ENCODE measurements at regions not wholly inside any gene's neighbourhood (a gene's known extent, or its start where the extent isn't known, plus 50 kb on each side); places are given as distances from the start of the nearest gene placed in this dataset.
A peak's percentile ranks its signal among the peaks of the same experiment; 100 is the strongest.

GRCh38 chrX:125757794-125758564 is 408.1 kb downstream of the DCAF12L2 start:
- TF ChIP-seq POLR2A (IDR thresholded peaks at IDR 0.05; ENCODE audit: low read depth, low read length), result no peak
- FAIRE-seq (no peak), DNase-seq (ENCODE audit: insufficient read length, low spot score) (peak; percentile 4)

GRCh38 chrX:125758819-125759218 is 407.3 kb downstream of the DCAF12L2 start:
- DNase-seq (ENCODE audit: insufficient read length, low spot score) (no peak), FAIRE-seq (no peak)
- no peak for TF ChIP-seq POLR2A (IDR thresholded peaks at IDR 0.05; ENCODE audit: low read depth, low read length)

- FAIRE-seq, result no peak
- no peak for DNase-seq (ENCODE audit: insufficient read length, low spot score)
- no peak for TF ChIP-seq POLR2A (IDR thresholded peaks at IDR 0.05; ENCODE audit: low read depth, low read length)
These were observed 403.1 kb downstream of the DCAF12L2 start for GRCh38 chrX:125762954-125763353.

GRCh38 chrX:125765347-125765746 is 400.7 kb downstream of the DCAF12L2 start:
- no peak for TF ChIP-seq POLR2A (IDR thresholded peaks at IDR 0.05; ENCODE audit: low read depth, low read length)
- FAIRE-seq, result no peak
- no peak for DNase-seq (ENCODE audit: insufficient read length, low spot score)

- FAIRE-seq (no peak), DNase-seq (ENCODE audit: insufficient read length, low spot score) (no peak)
- no peak for TF ChIP-seq POLR2A (IDR thresholded peaks at IDR 0.05; ENCODE audit: low read depth, low read length)
These were observed 396.5 kb downstream of the DCAF12L2 start for GRCh38 chrX:125769628-125770027.

- no peak for FAIRE-seq
- DNase-seq (ENCODE audit: insufficient read length, low spot score), result no peak
- TF ChIP-seq POLR2A (IDR thresholded peaks at IDR 0.05; ENCODE audit: low read depth, low read length), result no peak
These were observed 387.8 kb downstream of the DCAF12L2 start for GRCh38 chrX:125778261-125778660.

DNA sequence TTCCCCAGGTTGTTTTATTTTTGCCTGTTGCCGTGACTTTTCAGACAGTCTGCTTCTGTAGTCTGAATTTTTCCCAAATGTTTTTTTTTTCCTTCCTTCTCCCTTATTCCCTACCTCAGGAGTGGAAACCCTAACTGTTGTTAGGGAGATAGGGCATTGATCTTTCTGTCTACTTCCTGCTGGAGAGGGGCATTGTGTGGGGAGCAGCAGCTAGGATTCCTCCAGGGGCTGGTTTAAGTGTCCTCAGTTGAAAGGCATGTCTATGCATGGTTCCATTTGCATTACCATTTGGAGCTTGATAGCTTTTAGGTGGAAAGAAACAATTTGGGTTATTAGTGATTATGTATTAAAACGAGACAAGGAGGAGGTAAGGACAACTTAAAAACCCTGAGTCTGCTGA is 383.9 kb downstream of the DCAF12L2 start:
- FAIRE-seq (no peak), DNase-seq (ENCODE audit: insufficient read length, low spot score) (no peak)
- TF ChIP-seq POLR2A (IDR thresholded peaks at IDR 0.05; ENCODE audit: low read depth, low read length), result no peak

- no peak for TF ChIP-seq POLR2A (IDR thresholded peaks at IDR 0.05; ENCODE audit: low read depth, low read length)
- DNase-seq (ENCODE audit: insufficient read length, low spot score) (no peak), FAIRE-seq (no peak)
These were observed 379.8 kb downstream of the DCAF12L2 start for GRCh38 chrX:125786316-125786715.

DNA sequence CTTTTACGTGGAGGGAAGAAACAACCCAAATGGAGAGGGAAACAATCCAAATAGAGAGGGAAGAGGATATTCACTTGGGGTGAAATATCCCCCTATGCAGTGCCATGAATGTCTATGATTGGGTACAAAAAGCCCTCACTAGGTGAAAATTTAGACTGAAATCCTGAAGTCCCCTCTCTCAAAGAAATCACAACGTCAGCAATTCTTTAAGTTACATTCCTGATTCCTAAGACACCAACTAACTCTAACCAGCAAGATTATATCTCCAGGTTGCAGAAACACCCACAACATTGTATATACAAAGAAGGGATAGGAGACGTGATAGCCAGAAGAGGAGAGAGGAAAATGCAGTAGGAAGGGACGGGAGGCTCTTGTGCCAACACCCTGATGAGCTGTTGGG is 374.3 kb downstream of the DCAF12L2 start:
- no peak for DNase-seq (ENCODE audit: insufficient read length, low spot score)
- TF ChIP-seq POLR2A (IDR thresholded peaks at IDR 0.05; ENCODE audit: low read depth, low read length), result no peak
- no peak for FAIRE-seq

DNA sequence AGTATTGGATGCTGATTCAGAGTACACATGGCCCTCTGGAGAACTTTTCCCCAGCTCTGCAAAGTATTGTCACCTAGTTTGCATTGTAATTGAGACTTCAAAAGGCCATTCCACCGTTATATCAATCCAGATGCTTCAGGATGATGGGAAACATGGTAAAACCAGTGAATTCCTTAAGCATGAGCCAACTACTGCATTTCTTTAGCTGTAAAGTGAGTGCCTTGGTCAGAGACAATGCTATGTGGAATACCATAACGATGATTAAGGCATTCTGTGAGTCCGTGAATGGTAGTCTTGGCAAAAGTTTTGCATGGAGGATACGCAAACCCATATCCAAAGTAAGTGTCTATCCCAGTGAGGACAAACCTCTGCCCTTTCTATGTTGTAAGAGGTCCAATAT is 355.2 kb downstream of the DCAF12L2 start:
- DNase-seq (ENCODE audit: insufficient read length, low spot score), result no peak
- FAIRE-seq, result no peak
- TF ChIP-seq POLR2A (IDR thresholded peaks at IDR 0.05; ENCODE audit: low read depth, low read length), result no peak

DNA sequence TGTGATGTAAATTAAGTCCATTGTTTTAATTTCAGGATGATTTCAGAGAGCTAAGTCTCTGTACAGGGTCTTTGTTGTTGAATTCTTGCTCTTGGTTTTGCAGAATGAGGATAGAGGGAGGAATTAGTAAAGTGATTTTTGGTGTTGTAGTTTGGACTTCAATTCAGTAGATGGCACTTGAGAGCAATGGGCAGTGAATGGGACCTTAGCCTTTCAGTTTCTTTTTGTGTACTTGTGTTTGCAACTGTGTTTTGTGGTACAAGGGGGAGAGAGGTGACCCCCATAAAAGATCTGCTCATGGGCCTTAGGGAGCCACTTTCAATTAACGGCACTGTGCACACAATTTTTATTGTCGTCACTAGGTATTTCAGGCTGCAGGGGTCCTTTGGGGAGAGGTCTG is 340.0 kb downstream of the DCAF12L2 start:
- no peak for FAIRE-seq
- DNase-seq (ENCODE audit: insufficient read length, low spot score), result no peak
- no peak for TF ChIP-seq POLR2A (IDR thresholded peaks at IDR 0.05; ENCODE audit: low read depth, low read length)

DNA sequence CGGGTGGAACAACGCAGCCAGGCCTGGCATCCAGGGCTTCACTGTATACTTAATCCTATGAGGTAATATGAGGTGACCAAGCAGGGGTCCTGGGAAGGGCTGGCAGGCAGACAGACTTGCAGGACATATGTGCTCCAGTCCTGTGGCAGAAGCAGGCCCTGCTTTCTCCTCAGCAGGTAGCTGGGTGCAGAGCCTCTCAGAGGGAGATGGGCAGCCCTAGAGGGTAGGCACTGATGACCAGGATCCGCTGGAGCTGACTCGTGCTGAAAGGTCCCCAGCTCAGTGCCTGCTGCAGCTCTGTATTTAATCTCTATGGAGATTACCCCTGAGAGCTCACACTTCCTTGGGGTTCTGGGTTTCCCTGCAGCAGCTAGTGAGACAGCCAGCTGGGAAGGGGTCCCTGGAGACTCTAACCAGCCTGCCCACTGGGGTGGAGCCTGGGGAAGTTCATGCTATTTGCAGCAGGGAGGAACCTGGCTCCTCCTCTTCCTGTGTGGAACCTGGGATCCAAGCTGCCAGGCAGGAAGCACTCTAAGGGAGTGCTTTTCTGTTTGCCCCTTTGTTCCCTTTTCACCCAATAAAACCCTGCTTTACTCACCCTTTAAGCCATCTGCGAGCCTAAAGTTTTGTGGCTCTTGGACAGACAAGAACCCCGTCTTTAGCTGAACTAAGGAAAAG is 339.2 kb downstream of the DCAF12L2 start:
- FAIRE-seq, result no peak
- no peak for DNase-seq (ENCODE audit: insufficient read length, low spot score)
- no peak for TF ChIP-seq POLR2A (IDR thresholded peaks at IDR 0.05; ENCODE audit: low read depth, low read length)

- FAIRE-seq (no peak), DNase-seq (ENCODE audit: insufficient read length, low spot score) (no peak)
- no peak for TF ChIP-seq POLR2A (IDR thresholded peaks at IDR 0.05; ENCODE audit: low read depth, low read length)
These were observed 319.8 kb downstream of the DCAF12L2 start for GRCh38 chrX:125846271-125846670.

- no peak for TF ChIP-seq POLR2A (IDR thresholded peaks at IDR 0.05; ENCODE audit: low read depth, low read length)
These were observed 315.4 kb downstream of the DCAF12L2 start for GRCh38 chrX:125850693-125851092.

DNA sequence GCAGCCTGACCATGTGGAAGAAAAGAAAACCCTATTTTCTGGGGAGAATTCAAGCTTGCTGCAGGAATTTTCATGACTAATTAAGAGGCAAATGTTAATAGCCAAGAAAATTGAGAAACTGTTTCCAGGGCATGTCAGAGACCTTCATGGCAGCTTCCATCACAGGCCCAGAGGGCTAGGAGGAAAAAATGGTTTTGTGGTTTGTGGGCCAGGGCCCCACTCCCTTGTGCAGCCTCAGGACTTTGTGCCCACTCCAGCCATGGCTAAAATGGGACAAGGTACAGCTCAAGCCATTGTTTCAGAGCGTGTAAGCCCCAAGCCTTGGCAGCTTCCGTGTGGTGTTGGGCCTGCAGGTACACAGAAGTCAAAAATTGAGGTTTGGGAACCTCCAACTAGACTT is 282.9 kb downstream of the DCAF12L2 start:
- FAIRE-seq (no peak), DNase-seq (ENCODE audit: insufficient read length, low spot score) (no peak)
- TF ChIP-seq POLR2A (IDR thresholded peaks at IDR 0.05; ENCODE audit: low read depth, low read length), result no peak

More at GRCh38 chrX:125850693-125851092, 315.4 kb downstream of the DCAF12L2 start:
- FAIRE-seq (no peak), DNase-seq (ENCODE audit: insufficient read length, low spot score) (no peak)
